K562 (cell line): ENCODE measurements at regions not wholly inside any gene's neighbourhood (a gene's known extent, or its start where the extent isn't known, plus 50 kb on each side); places are given as distances from the start of the nearest gene placed in this dataset.

Experiments
- CTCF ChIP-seq, 3 experiments: IDR thresholded peaks in 2 of 3; conservative IDR thresholded peaks in 1 of 3; 2 replicates each; pipeline ENCODE4 v1.5.1; 2011 to 2012; ENCODE audit warnings: low read length in 3 of 3, mild to moderate bottlenecking in 3 of 3, control low read depth in 2 of 3, improper control_type of control experiment in 1 of 3, inconsistent platforms in 1 of 3, low read depth in 1 of 3, mixed read lengths in 1 of 3, moderate library complexity in 1 of 3; ENCODE audit not compliant: insufficient read depth in 2 of 3
- DPF2 ChIP-seq: fragments of 450-650 bp; IDR thresholded peaks from 2 replicates; pipeline ENCODE4 v1.6.1; 2016
- FOXP4 ChIP-seq: sonication (generic); formaldehyde crosslinking; IDR thresholded peaks from 2 replicates; pipeline ENCODE4 v1.8.0; 2022; ENCODE audit warnings: mild to moderate bottlenecking, missing genetic modification reagents, borderline replicate concordance
- MAZ ChIP-seq, 2 experiments: fragments of 450-650 bp in 1 of 2; sonication (generic) in 1 of 2; formaldehyde crosslinking; IDR thresholded peaks in 1 of 2; conservative IDR thresholded peaks in 1 of 2; 2 replicates each; pipeline versions ENCODE4 v1.4.0 to v1.5.0; 2020; ENCODE audit warnings: mild to moderate bottlenecking in 1 of 2, missing genetic modification reagents in 1 of 2
- MXI1 ChIP-seq: IDR thresholded peaks from 2 replicates; pipeline ENCODE4 v1.6.1; 2011; ENCODE audit warnings: low read depth, mild to moderate bottlenecking, improper control_type of control experiment, low read length
- NR2C2 ChIP-seq, 2 experiments: fragments of 200-800 bp in 1 of 2; sonication (Bioruptor generic) in 1 of 2; sonication (generic) in 1 of 2; formaldehyde crosslinking in 1 of 2; IDR thresholded peaks; 2 replicates each; pipeline versions ENCODE4 v1.6.1 to v1.8.0; 2016 to 2022; ENCODE audit warnings: mild to moderate bottlenecking in 1 of 2, missing compliant biosample characterization in 1 of 2, missing genetic modification characterization in 1 of 2, missing genetic modification reagents in 1 of 2
- NRF1 ChIP-seq, 2 experiments: fragments of 450-650 bp; IDR thresholded peaks in 1 of 2; conservative IDR thresholded peaks in 1 of 2; 2 replicates each; pipeline ENCODE4 v1.6.1; 2014; ENCODE audit warnings: mild to moderate bottlenecking in 2 of 2
- POLR2AphosphoS5 ChIP-seq: IDR thresholded peaks from 2 replicates; pipeline ENCODE4 v1.6.1; 2011; ENCODE audit warnings: mild to moderate bottlenecking, low read depth, low read length, moderate library complexity; ENCODE audit not compliant: control insufficient read depth, insufficient read depth
- RBBP5 ChIP-seq: fragments of 200-600 bp; sonication (generic); IDR thresholded peaks from 2 replicates; pipeline ENCODE4 v1.6.1; 2012; ENCODE audit warnings: borderline replicate concordance, mild to moderate bottlenecking, low read length, control low read depth, inconsistent platforms; ENCODE audit not compliant: insufficient read depth, poor library complexity, severe bottlenecking
- SIN3A ChIP-seq, 2 experiments: fragments of 150-350 bp in 1 of 2; IDR thresholded peaks; 2 replicates each; pipeline ENCODE4 v1.6.1; 2011 to 2016; ENCODE audit warnings: borderline replicate concordance in 2 of 2, low read depth in 2 of 2, low read length in 2 of 2, mild to moderate bottlenecking in 2 of 2, moderate library complexity in 2 of 2; ENCODE audit not compliant: control insufficient read depth in 1 of 2
- SMAD3 ChIP-seq: fragments of 450-650 bp; formaldehyde crosslinking; conservative IDR thresholded peaks from 2 replicates; pipeline ENCODE4 v1.4.0; 2020; ENCODE audit warnings: mild to moderate bottlenecking
- STAG1 ChIP-seq: sonication (generic); formaldehyde crosslinking; IDR thresholded peaks from 2 replicates; pipeline ENCODE4 v1.5.0; 2020; ENCODE audit warnings: missing genetic modification reagents, borderline replicate concordance
- THRAP3 ChIP-seq: fragments of 450-650 bp; IDR thresholded peaks from 2 replicates; pipeline ENCODE4 v1.6.1; 2016; ENCODE audit warnings: mild to moderate bottlenecking, inconsistent platforms, borderline replicate concordance
- ZNF212 ChIP-seq: fragments of 450-650 bp; formaldehyde crosslinking; IDR thresholded peaks from 2 replicates; pipeline ENCODE4 v1.4.0; 2020; ENCODE audit warnings: mild to moderate bottlenecking

GRCh38 chr12:70049596-70050360, 193.5 kb upstream of the CNOT2 start:
- TF ChIP-seq MAZ (CRISPR knock-in tag; conservative IDR thresholded peaks at IDR 0.05 in 1 of 2, IDR thresholded peaks at IDR 0.05 in 1 of 2) (no peak), RBBP5 (no peak), POLR2AphosphoS5 (no peak), THRAP3 (no peak), CTCF (IDR thresholded peaks at IDR 0.05 in 2 of 3, conservative IDR thresholded peaks at IDR 0.05 in 1 of 3; ENCODE audit: insufficient read depth in 2 of 3, low read depth in 1 of 3, low read length in 3 of 3) (peak in 2 of 3 experiments; percentile 6 to 15; a peak in 2 of 6 replicates), DPF2 (no peak), NRF1 (conservative IDR thresholded peaks at IDR 0.05 in 1 of 2, IDR thresholded peaks at IDR 0.05 in 1 of 2) (no peak), STAG1 (no peak), NR2C2 (CRISPR knock-in tag; IDR thresholded peaks at IDR 0.05) (no peak), NR2C2 (tag; IDR thresholded peaks at IDR 0.05) (peak; percentile 26; the same call in 1 of the 2 replicates), SMAD3 (no peak), SIN3A (IDR thresholded peaks at IDR 0.05; ENCODE audit: borderline replicate concordance in 2 of 2, control insufficient read depth in 1 of 2, low read depth in 2 of 2, low read length in 2 of 2) (no peak), FOXP4 (no peak), ZNF212 (CRISPR knock-in tag) (no peak), MXI1 (no peak)
